Endothelial cell (in vitro differentiated cells): ENCODE measurements at regions not wholly inside any gene's neighbourhood (a gene's known extent, or its start where the extent isn't known, plus 50 kb on each side); places are given as distances from the start of the nearest gene placed in this dataset.

Experiments used
- DNase-seq: peaks from one replicate; pipeline ENCODE4 v3.0.0; 2021; ENCODE audit warnings: low spot score
- H3K27ac Mint-ChIP-seq: one replicate; pipeline ENCODE4 v1.8.0; 2021; ENCODE audit warnings: mixed read lengths, inconsistent platforms; ENCODE audit not compliant: unreplicated experiment
- H3K27me3 Mint-ChIP-seq: one replicate; pipeline ENCODE4 v1.8.0; 2021; ENCODE audit warnings: mild to moderate bottlenecking, moderate library complexity, mixed read lengths, inconsistent platforms; ENCODE audit not compliant: unreplicated experiment
- H3K36me3 Mint-ChIP-seq: one replicate; pipeline ENCODE4 v1.8.0; 2021; ENCODE audit warnings: mild to moderate bottlenecking, low read depth, mixed read lengths, inconsistent platforms; ENCODE audit not compliant: unreplicated experiment
- H3K4me1 Mint-ChIP-seq: one replicate; pipeline ENCODE4 v1.8.0; 2021; ENCODE audit warnings: mild to moderate bottlenecking, mixed read lengths, inconsistent platforms; ENCODE audit not compliant: unreplicated experiment
- H3K4me3 Mint-ChIP-seq: one replicate; pipeline ENCODE4 v1.8.0; 2021; ENCODE audit warnings: mild to moderate bottlenecking, mixed read lengths, inconsistent platforms; ENCODE audit not compliant: unreplicated experiment
- H3K9me3 Mint-ChIP-seq: one replicate; pipeline ENCODE4 v1.8.0; 2021; ENCODE audit warnings: mixed read lengths, inconsistent platforms; ENCODE audit not compliant: unreplicated experiment
- CTCF ChIP-seq: fragments of 200-600 bp; sonication (generic); IDR thresholded peaks from one replicate; pipeline ENCODE4 v1.5.0; 2021; ENCODE audit warnings: antibody characterized with exemption; ENCODE audit not compliant: unreplicated experiment

- Mint-ChIP-seq H3K9me3 (no peaks in the 10 kb centered on the region), H3K4me3 (no peak overlapping the region), H3K36me3 (no peaks in the 10 kb centered on the region), H3K27ac (no peak overlapping the region), H3K4me1 (peaks cover 7% of the 10 kb centered on the region), H3K27me3 (peaks cover 4% of the 10 kb centered on the region)
- DNase-seq, result no peak
- no peak for TF ChIP-seq CTCF
Observed at GRCh38 chr15:98525661-98526001, 122.7 kb upstream of the IGF1R start.

GRCh38 chr15:98526094-98526493 is 122.2 kb upstream of the IGF1R start:
- Mint-ChIP-seq H3K4me3 (no peak overlapping the region), H3K27ac (no peak overlapping the region), H3K27me3 (peaks cover 4% of the 10 kb centered on the region), H3K36me3 (no peaks in the 10 kb centered on the region), H3K9me3 (no peaks in the 10 kb centered on the region), H3K4me1 (peaks cover 7% of the 10 kb centered on the region)
- no peak for DNase-seq
- TF ChIP-seq CTCF, result no peak

- no peak for TF ChIP-seq CTCF
- Mint-ChIP-seq H3K4me3 (no peak overlapping the region), H3K4me1 (peaks cover 8% of the 10 kb centered on the region), H3K27ac (no peak overlapping the region), H3K9me3 (no peaks in the 10 kb centered on the region), H3K36me3 (no peaks in the 10 kb centered on the region), H3K27me3 (peaks cover 4% of the 10 kb centered on the region)
- DNase-seq, result no peak
Observed at GRCh38 chr15:98528046-98528725, 120.2 kb upstream of the IGF1R start.

GRCh38 chr15:98529205-98530145 is 118.9 kb upstream of the IGF1R start:
- Mint-ChIP-seq H3K9me3 (no peaks in the 10 kb centered on the region), H3K27ac (no peak overlapping the region), H3K4me3 (no peak overlapping the region), H3K4me1 (peaks cover 12% of the 10 kb centered on the region), H3K27me3 (peaks cover 5% of the 10 kb centered on the region), H3K36me3 (no peaks in the 10 kb centered on the region)
- TF ChIP-seq CTCF, result no peak
- DNase-seq, result no peak

GRCh38 chr15:98530570-98530969 is 117.8 kb upstream of the IGF1R start:
- H3K27me3 Mint-ChIP-seq, result peaks cover 5% of the 10 kb centered on the region
- no peak overlapping the region for H3K27ac Mint-ChIP-seq
- no peak for DNase-seq
- H3K9me3 Mint-ChIP-seq, result no peaks in the 10 kb centered on the region
- H3K4me3 Mint-ChIP-seq, result no peak overlapping the region
- H3K36me3 Mint-ChIP-seq, result no peaks in the 10 kb centered on the region
- no peak for TF ChIP-seq CTCF
- H3K4me1 Mint-ChIP-seq, result peaks cover 12% of the 10 kb centered on the region
